DOHH2 (cell line): ENCODE measurements at regions not wholly inside any gene's neighbourhood (a gene's known extent, or its start where the extent isn't known, plus 50 kb on each side); places are given as distances from the start of the nearest gene placed in this dataset.

Experiments
- H3F3A ChIP-seq: fragments of 200-600 bp; sonication (generic), shearing (Covaris generic); 2 replicates; pipeline ENCODE4 v1.6.0; 2016; ENCODE audit warnings: antibody characterized with exemption, mild to moderate bottlenecking; ENCODE audit not compliant: control insufficient read depth, insufficient read depth
- H3K27ac ChIP-seq: fragments of 200-600 bp; sonication (generic); 2 replicates; pipeline ENCODE4 v1.5.1; 2014; ENCODE audit warnings: low read depth, mild to moderate bottlenecking, low read length, moderate library complexity
- H3K27me3 ChIP-seq: fragments of 200-600 bp; sonication (generic); 2 replicates; pipeline ENCODE4 v1.6.1; 2014; ENCODE audit warnings: mild to moderate bottlenecking, low read length, mixed read lengths; ENCODE audit not compliant: control insufficient read depth
- H3K36me3 ChIP-seq: fragments of 200-600 bp; sonication (generic); 2 replicates; pipeline ENCODE4 v1.6.1; 2014; ENCODE audit warnings: mild to moderate bottlenecking, low read length, moderate library complexity, mixed read lengths; ENCODE audit not compliant: control insufficient read depth
- H3K4me1 ChIP-seq: fragments of 200-600 bp; sonication (generic); 2 replicates; pipeline ENCODE4 v1.6.1; 2014; ENCODE audit warnings: mild to moderate bottlenecking, low read length, mixed read lengths; ENCODE audit not compliant: control insufficient read depth
- H3K4me2 ChIP-seq: fragments of 200-600 bp; sonication (generic); 2 replicates; pipeline ENCODE4 v1.6.0; 2014; ENCODE audit warnings: mild to moderate bottlenecking, low read length, moderate library complexity
- H3K4me3 ChIP-seq: fragments of 200-600 bp; sonication (generic); 2 replicates; pipeline ENCODE4 v1.5.1; 2014; ENCODE audit warnings: mild to moderate bottlenecking, low read length, mixed read lengths
- H3K79me2 ChIP-seq: fragments of 200-600 bp; sonication (generic); 2 replicates; pipeline ENCODE4 v1.6.1; 2014; ENCODE audit warnings: mild to moderate bottlenecking, low read length, mixed read lengths; ENCODE audit not compliant: control insufficient read depth
- H3K9me2 ChIP-seq: fragments of 200-600 bp; sonication (generic); replicated peaks from 2 replicates; pipeline ENCODE4 v1.6.1; 2014; ENCODE audit warnings: mild to moderate bottlenecking, low read length, mixed read lengths; ENCODE audit not compliant: control insufficient read depth
- H3K9me3 ChIP-seq: fragments of 200-600 bp; sonication (generic); 2 replicates; pipeline ENCODE4 v1.6.1; 2014; ENCODE audit warnings: antibody characterized with exemption, low read length, mixed read lengths; ENCODE audit not compliant: control insufficient read depth, insufficient read depth
- H4K20me1 ChIP-seq: fragments of 200-600 bp; sonication (generic); 2 replicates; pipeline ENCODE4 v1.6.0; 2014; ENCODE audit warnings: low read depth, mild to moderate bottlenecking, antibody characterized with exemption, low read length, moderate library complexity; ENCODE audit not compliant: control insufficient read depth, insufficient read depth
- EZH2phosphoT487 ChIP-seq: fragments of 200-600 bp; sonication (generic); IDR thresholded peaks from 2 replicates; pipeline ENCODE4 v1.6.1; 2017; ENCODE audit warnings: borderline replicate concordance, mild to moderate bottlenecking, antibody characterized with exemption, low read length, moderate library complexity, mixed read lengths
- TF ChIP-seq, protein P1 (sequence below): fragments of 200-600 bp; sonication (generic); IDR thresholded peaks from one replicate; pipeline ENCODE4 v1.5.1; 2014; ENCODE audit warnings: antibody characterized with exemption, mild to moderate bottlenecking, low read depth, low read length; ENCODE audit not compliant: poor library complexity, severe bottlenecking

DNA sequence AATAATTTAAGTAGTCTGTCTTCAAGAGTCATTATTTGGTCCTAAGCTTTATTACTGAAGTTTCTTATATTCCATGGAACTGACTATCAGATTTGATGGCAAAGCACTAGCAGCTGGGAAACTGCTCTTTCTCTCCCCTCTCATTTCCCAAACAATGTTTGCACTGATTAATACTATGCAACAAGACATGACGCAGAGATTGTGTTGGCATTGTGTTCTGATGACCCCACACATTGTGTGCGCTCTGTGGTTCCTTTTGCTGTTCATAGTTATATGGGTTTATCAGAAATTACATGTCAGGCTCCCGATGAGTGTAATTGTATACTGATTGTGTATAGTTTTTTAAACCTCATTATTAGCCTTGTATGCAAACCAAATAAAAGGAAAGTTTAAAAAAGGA, 331.6 kb upstream of the FANCL start:
- H4K20me1 ChIP-seq: no peaks in the 10 kb centered on the region
- no peaks in the 10 kb centered on the region for H3K79me2 ChIP-seq
- no peaks in the 10 kb centered on the region for H3K27me3 ChIP-seq
- no peaks in the 10 kb centered on the region for H3K9me3 ChIP-seq
- H3K4me1 ChIP-seq: peaks cover 5% of the 10 kb centered on the region; the same call in 1 of the 2 replicates
- TF ChIP-seq, protein P1, sequence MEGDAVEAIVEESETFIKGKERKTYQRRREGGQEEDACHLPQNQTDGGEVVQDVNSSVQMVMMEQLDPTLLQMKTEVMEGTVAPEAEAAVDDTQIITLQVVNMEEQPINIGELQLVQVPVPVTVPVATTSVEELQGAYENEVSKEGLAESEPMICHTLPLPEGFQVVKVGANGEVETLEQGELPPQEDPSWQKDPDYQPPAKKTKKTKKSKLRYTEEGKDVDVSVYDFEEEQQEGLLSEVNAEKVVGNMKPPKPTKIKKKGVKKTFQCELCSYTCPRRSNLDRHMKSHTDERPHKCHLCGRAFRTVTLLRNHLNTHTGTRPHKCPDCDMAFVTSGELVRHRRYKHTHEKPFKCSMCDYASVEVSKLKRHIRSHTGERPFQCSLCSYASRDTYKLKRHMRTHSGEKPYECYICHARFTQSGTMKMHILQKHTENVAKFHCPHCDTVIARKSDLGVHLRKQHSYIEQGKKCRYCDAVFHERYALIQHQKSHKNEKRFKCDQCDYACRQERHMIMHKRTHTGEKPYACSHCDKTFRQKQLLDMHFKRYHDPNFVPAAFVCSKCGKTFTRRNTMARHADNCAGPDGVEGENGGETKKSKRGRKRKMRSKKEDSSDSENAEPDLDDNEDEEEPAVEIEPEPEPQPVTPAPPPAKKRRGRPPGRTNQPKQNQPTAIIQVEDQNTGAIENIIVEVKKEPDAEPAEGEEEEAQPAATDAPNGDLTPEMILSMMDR: no peak
- no peak overlapping the region for H3K4me3 ChIP-seq
- no peak overlapping the region for H3K27ac ChIP-seq
- H3K9me2 ChIP-seq: no peaks in the 10 kb centered on the region
- H3K36me3 ChIP-seq: no peaks in the 10 kb centered on the region
- H3K4me2 ChIP-seq: no peak overlapping the region
- H3F3A ChIP-seq: no peaks in the 10 kb centered on the region

GRCh38 chr2:58571181-58571852, 330.2 kb upstream of the FANCL start:
- H3K4me2 ChIP-seq: no peak overlapping the region
- no peak overlapping the region for H3K4me3 ChIP-seq
- peaks cover 5% of the 10 kb centered on the region; the same call in 1 of the 2 replicates for H3K4me1 ChIP-seq
- H3K27ac ChIP-seq: no peak overlapping the region
- no peaks in the 10 kb centered on the region for H3K9me2 ChIP-seq
- TF ChIP-seq, protein P1: peak; percentile 69
- TF ChIP-seq EZH2phosphoT487: no peak
- H3K27me3 ChIP-seq: no peaks in the 10 kb centered on the region
- no peaks in the 10 kb centered on the region for H3K36me3 ChIP-seq
- no peaks in the 10 kb centered on the region for H3K79me2 ChIP-seq
- no peaks in the 10 kb centered on the region for H3K9me3 ChIP-seq
- no peaks in the 10 kb centered on the region for H3F3A ChIP-seq
- no peaks in the 10 kb centered on the region for H4K20me1 ChIP-seq

DNA sequence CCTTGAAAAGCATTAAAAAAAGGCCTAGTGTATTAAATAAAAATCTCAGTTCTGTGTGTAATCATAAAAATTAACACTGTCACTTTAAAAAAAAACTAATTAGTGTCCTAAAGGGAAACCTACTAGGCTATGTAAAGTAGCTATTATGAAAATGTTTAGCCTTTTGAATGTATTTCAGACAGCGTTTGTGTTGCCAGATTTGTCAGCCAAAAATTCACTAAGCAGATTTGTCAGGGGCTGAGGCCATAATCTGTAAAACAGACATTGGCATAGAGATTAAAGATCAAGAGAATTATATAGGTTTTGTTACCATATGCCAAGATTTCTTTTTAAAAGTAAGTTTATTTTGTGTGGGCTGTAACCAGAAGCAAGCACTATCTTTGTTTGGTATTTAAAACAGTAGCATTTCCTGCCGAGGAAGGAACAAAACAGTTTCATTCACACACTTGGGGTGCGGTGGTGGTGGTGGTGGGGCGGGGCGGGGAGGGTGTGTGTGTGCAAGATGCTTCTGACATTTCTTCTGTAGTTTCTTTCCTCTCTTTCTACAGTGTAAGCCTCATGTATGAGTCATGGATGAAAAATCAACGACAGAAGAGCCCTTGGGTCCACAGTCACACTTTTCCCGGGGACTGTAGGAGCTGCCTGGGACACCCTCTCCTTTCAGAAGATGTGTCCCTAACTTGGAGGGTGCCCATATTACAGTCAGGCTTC, 328.5 kb upstream of the FANCL start:
- Histone ChIP-seq H3K36me3 (no peaks in the 10 kb centered on the region), H3K9me3 (no peaks in the 10 kb centered on the region), H3K27me3 (no peaks in the 10 kb centered on the region), H3K4me2 (no peak overlapping the region), H3K79me2 (no peaks in the 10 kb centered on the region), H4K20me1 (no peaks in the 10 kb centered on the region), H3K4me3 (no peak overlapping the region), H3K9me2 (no peaks in the 10 kb centered on the region), H3K27ac (no peak overlapping the region), H3F3A (no peaks in the 10 kb centered on the region), H3K4me1 (peaks cover 5% of the 10 kb centered on the region; the same call in 1 of the 2 replicates)
- no peak for TF ChIP-seq EZH2phosphoT487
- TF ChIP-seq, protein P1: no peak
